H1 (cell line): ENCODE measurements at regions not wholly inside any gene's neighbourhood (a gene's known extent, or its start where the extent isn't known, plus 50 kb on each side); places are given as distances from the start of the nearest gene placed in this dataset.

Experiments used
- ASH2L ChIP-seq: fragments of 200-600, 300-600 bp; sonication (generic); IDR thresholded peaks from one replicate; pipeline ENCODE4 v1.7.1; 2017; ENCODE audit warnings: low read length
- BACH1 ChIP-seq: IDR thresholded peaks from 2 replicates; pipeline ENCODE4 v1.6.1; 2012; ENCODE audit warnings: low read length, improper control_type of control experiment
- CBX5 ChIP-seq: fragments of 300-800, 300-1000 bp; sonication (generic); IDR thresholded peaks from 2 replicates; pipeline ENCODE4 v1.7.1; 2016; ENCODE audit warnings: antibody characterized with exemption, low read length, low read depth
- CHD1 ChIP-seq: IDR thresholded peaks from 2 replicates; pipeline ENCODE4 v1.6.1; 2012; ENCODE audit warnings: low read depth, low read length, improper control_type of control experiment
- HDAC2 ChIP-seq, 2 experiments: fragments of 300-600 bp in 1 of 2; sonication (generic) in 1 of 2; IDR thresholded peaks; 2 replicates each; pipeline ENCODE4 v1.6.1; 2011 to 2012; ENCODE audit warnings: low read depth in 2 of 2, low read length in 2 of 2, mild to moderate bottlenecking in 2 of 2, moderate library complexity in 2 of 2, borderline replicate concordance in 1 of 2, inconsistent platforms in 1 of 2
- RAD21 ChIP-seq, 2 experiments: IDR thresholded peaks in 1 of 2; conservative IDR thresholded peaks in 1 of 2; 2 replicates each; pipeline ENCODE4 v1.6.1; 2011; ENCODE audit warnings: low read depth in 2 of 2, low read length in 2 of 2, improper control_type of control experiment in 1 of 2, inconsistent platforms in 1 of 2, mild to moderate bottlenecking in 1 of 2, moderate library complexity in 1 of 2
- SAP30 ChIP-seq: fragments of 300-600 bp; sonication (generic); IDR thresholded peaks from 2 replicates; pipeline ENCODE4 v1.7.1; 2012; ENCODE audit warnings: low read length, moderate library complexity, mild to moderate bottlenecking, inconsistent platforms; ENCODE audit not compliant: insufficient read depth, insufficient replicate concordance
- USF2 ChIP-seq: IDR thresholded peaks from 2 replicates; pipeline ENCODE4 v1.6.1; 2011; ENCODE audit warnings: low read length, improper control_type of control experiment

- TF ChIP-seq HDAC2 (IDR thresholded peaks at IDR 0.05; ENCODE audit: borderline replicate concordance in 1 of 2, low read depth in 2 of 2, low read length in 2 of 2) (no peak), USF2 (no peak), CBX5 (no peak), BACH1 (no peak), CHD1 (no peak), RAD21 (IDR thresholded peaks at IDR 0.05 in 1 of 2, conservative IDR thresholded peaks at IDR 0.05 in 1 of 2; ENCODE audit: low read depth in 2 of 2, low read length in 2 of 2) (no peak), ASH2L (no peak), SAP30 (no peak)
Observed at GRCh38 chr7:114835861-114836260, 86.0 kb upstream of the MDFIC start (continued).
